ENCODE measurements at regions not wholly inside any gene's neighbourhood (a gene's known extent, or its start where the extent isn't known, plus 50 kb on each side); places are given as distances from the start of the nearest gene placed in this dataset.
"Not testable (repeated sequence)": the region's sequence is repeated elsewhere in the genome, so short reads cannot be mapped to it uniquely, and the experiment has no call there.

DNA sequence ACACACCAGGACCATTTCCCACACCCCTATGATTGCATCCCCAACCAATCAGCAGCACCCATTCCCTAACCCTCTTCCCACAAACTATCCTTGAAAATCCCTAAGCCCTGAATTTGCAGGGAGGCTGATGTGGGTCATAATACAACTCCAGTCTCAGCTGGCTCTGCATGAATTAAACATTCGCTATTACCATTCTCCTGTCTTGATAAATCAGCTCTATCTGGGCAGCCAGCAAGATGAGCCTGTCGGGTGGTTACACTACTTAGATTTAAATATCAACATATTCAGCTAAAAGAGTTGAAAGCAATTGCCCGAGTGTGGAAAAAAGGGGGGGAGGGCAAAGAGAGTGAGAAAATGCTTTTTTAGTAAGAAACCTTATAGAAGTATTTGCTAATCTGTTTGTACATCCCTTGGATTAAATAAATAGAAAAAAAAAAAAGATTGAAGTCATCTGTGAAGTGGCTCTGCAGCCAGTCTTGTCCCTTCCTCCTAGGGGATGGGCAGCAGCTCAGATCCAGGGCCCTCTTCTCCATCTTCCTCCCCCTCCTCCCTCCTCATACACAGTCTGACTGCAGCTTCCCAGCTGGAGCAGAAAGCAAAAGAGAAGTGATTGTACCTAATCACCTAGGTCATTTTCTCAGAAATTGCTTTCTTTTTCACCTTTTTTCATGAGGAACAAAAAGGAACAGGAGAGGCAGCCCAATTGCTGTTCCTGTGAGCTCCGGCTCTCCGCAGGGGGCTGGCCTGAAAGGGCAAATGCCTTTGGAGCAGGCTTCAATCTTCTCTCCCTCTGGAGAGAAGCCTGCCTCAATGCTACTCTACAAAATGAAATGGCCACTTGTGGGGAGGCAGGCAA, 356.6 kb upstream of the SULF2 start:
- Mint-ChIP-seq H3K27me3 (peaks cover 3% of the 10 kb centered on the region), H3K4me1 (no peaks in the 10 kb centered on the region), H3K36me3 (no peaks in the 10 kb centered on the region), H3K27ac (no peak overlapping the region), H3K9me3 (no peaks in the 10 kb centered on the region), H3K4me3 (no peak overlapping the region)

DNA sequence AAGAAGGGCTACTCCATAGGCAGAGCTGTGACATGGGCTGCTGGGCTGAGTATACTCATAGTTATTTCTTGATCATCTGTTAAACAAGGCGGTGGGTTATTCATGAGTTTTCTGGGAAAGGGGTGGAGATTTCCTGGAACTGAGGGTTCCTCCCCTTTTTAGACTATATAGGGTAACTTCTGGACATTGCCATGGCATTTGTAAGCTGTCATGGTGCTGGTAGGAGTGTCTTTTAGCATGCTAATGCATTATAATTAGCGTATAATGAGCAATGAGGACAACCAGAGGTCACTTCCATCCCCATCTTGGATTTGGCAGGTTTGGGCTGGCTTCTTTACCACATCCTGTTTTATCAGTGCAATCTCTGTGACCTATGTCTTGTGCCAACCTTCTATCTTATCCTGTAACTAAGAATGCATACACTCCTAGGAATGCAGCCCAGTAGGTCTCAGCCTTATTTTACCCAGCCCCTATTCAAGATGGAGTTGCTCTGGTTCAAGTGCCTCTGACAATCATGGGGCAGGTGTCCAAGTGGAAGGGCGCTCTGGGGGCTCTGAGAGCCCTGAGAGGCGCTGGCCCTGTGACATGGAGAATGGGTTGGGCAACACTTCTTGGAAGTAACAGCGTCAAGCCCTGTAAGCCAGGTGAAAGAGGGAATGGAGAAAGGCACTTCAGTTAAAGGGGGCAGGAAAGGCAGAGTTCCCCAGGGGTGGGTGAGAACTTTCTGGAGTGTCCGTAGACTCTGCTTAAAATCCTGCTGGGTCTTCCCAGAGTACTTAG, 354.2 kb upstream of the SULF2 start:
- H3K27ac Mint-ChIP-seq = no peak overlapping the region
- peaks cover 3% of the 10 kb centered on the region for H3K27me3 Mint-ChIP-seq
- no peak overlapping the region for H3K4me3 Mint-ChIP-seq
- no peaks in the 10 kb centered on the region for H3K36me3 Mint-ChIP-seq
- H3K4me1 Mint-ChIP-seq = no peaks in the 10 kb centered on the region
- no peaks in the 10 kb centered on the region for H3K9me3 Mint-ChIP-seq

DNA sequence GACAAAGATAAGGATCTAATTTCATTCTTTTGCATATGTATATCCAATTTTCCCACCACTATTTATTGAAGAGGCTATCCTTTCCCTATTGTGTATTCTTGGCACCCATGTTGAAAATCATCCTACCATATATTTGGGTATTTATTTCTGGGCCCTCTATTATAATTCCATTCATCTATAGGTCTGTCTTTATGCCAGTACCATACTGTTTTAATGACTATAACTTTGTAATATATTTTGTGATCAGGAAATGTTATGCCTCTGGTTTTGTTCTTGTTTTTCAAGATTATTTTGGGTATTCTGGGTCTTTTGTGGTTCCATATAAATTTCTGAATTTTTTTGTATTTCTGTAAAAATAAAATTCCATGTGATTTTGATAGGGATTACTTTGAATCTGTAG, 347.6 kb upstream of the SULF2 start:
- Mint-ChIP-seq H3K4me1 (no peaks in the 10 kb centered on the region), H3K27ac (no peak overlapping the region), H3K36me3 (no peaks in the 10 kb centered on the region), H3K27me3 (peaks cover 20% of the 10 kb centered on the region), H3K4me3 (no peak overlapping the region), H3K9me3 (peaks cover 14% of the 10 kb centered on the region)

DNA sequence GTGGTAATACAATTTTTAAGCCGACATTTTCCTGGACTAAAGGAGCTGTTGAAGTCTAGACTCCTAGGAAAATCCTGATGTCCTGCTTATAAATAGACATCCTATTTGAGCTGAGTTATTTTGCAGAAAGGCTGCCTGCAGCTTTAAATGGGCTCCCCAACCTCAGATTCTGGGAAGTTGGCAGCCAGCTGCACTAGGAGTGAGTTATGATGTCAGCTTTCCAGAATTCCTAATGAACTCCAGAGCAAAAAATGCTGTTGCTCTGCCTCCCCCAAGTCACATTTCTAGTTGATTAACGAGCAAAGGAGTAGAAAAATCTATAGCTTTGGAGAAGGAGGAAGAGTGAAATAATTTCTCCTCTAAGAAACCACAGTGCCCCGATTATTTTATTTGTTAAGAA, 346.3 kb upstream of the SULF2 start:
- H3K4me1 Mint-ChIP-seq = no peaks in the 10 kb centered on the region
- no peak overlapping the region for H3K4me3 Mint-ChIP-seq
- H3K9me3 Mint-ChIP-seq = peaks cover 14% of the 10 kb centered on the region
- no peaks in the 10 kb centered on the region for H3K36me3 Mint-ChIP-seq
- no peak overlapping the region for H3K27ac Mint-ChIP-seq
- H3K27me3 Mint-ChIP-seq = peaks cover 22% of the 10 kb centered on the region

DNA sequence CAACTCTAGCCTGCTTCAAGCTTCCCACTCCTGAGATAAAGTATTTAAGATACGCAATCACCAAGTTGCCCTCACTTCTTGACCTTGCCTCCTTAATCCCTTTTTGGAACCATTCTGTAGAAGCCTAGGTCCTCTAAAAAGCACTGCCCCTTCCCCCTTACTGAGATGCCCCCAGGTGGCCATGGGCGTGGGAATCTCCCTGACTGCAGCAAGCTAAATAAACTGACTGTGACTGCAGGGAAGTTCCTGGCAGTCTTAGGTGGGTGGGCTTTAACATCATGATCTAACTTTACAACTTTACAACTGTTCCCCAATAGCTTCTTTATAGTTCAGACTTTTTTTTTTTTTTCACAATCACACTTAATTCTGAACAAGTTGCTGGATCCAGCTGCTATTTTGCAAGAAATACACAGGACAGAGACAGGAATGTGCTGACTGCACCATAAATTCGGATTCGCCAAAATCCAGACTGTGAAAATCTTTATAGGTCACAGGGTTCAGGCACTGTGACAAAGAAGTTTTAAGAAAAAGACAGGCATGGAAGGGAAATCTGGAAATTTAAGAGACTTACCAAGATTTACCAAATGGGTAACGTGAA, 344.2 kb upstream of the SULF2 start:
- no peaks in the 10 kb centered on the region for H3K4me1 Mint-ChIP-seq
- H3K36me3 Mint-ChIP-seq = no peaks in the 10 kb centered on the region
- peaks cover 22% of the 10 kb centered on the region for H3K27me3 Mint-ChIP-seq
- no peak overlapping the region for H3K27ac Mint-ChIP-seq
- peaks cover 14% of the 10 kb centered on the region for H3K9me3 Mint-ChIP-seq
- no peak overlapping the region for H3K4me3 Mint-ChIP-seq

DNA sequence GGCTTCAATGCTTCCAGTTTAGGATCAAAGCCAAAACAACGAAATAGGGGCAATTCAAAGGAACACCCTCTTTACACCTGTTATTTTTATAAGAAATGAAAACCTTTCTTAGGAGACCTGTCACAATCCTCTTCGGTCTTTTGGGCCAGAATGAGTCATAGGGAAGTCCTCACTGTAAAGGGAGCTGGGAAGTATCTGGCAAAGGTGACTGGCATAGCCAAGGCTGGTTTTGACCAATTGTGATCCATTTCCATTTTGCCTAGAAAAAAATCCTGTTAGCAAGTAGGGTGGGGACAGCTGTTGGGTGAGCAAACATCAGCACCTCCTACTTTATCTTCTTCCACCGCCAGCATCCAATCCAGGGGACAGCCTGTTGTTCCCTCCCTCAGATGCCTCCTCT, 343.2 kb upstream of the SULF2 start:
- H3K4me3 Mint-ChIP-seq = no peak overlapping the region
- no peaks in the 10 kb centered on the region for H3K4me1 Mint-ChIP-seq
- H3K27ac Mint-ChIP-seq = no peak overlapping the region
- H3K27me3 Mint-ChIP-seq = peaks cover 19% of the 10 kb centered on the region
- H3K9me3 Mint-ChIP-seq = peaks cover 10% of the 10 kb centered on the region
- no peaks in the 10 kb centered on the region for H3K36me3 Mint-ChIP-seq

DNA sequence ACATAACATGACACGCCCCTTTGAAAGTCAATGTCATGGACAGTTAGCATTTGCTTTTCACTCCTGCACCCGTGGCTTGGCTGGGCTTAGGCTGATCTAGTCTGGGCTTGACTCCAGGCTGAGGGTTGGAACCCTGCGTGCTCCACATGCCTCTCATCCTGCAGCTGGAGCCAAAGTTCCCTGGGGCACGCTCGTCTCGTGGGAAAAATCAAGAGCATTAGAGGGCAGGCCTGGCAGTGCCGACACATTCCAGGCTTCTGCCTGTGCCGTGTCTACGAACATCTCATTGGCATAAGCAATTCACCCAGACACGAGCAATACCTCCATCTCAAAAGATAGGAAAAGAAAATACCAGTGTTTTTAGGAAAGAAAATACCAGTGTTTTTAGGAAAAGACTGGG, 342.7 kb upstream of the SULF2 start:
- peaks cover 16% of the 10 kb centered on the region for H3K27me3 Mint-ChIP-seq
- not testable (repeated sequence) for H3K9me3 Mint-ChIP-seq, H3K27ac Mint-ChIP-seq, H3K4me1 Mint-ChIP-seq, H3K36me3 Mint-ChIP-seq, H3K4me3 Mint-ChIP-seq

DNA sequence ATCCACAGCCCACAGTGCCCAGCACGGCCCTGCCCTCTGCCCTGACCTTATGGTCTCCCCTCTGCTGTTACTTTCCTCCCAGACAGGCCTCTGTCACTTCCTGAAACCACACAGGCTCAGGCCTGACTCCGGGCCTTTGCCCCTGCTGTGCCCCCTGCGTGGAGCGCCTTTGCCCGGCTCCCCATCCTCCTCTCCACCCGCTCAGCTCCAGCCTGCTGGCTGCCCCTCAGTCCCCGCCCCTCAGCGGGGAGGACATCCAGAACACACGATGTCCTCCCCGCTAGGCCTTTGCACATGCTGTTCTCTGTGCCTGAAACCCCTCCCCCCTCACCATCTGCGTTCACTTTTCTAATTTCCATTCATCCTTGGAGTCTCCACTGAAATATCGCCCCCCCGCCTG, 341.9 kb upstream of the SULF2 start:
- peaks cover 11% of the 10 kb centered on the region for H3K27me3 Mint-ChIP-seq
- H3K9me3 Mint-ChIP-seq, H3K36me3 Mint-ChIP-seq, H3K27ac Mint-ChIP-seq, H3K4me3 Mint-ChIP-seq, H3K4me1 Mint-ChIP-seq: not testable (repeated sequence)

DNA sequence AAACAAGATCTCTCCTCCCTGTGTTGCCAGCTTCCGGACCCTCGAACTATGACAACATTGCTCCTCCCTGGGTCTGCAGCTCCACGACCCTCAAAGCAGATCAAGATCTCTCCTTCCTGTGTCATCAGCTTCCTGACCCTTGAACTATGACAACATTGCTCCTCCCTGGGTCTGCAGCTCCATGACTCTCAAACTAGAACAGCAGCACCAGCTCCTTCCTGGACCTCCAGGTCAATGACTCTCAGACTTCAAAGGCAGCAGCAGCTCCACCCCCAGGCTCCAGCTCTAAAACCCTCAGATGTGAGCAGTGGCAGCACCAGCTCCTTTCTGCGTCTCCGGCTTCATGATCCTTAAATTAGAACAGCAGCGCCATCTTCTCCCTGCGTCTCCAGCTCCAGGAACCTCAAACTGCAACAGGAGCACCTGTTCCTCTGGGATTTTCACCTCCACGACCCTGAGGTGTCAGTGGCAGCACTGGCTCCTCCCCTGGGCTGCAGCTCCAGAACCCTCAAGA, 341.0 kb upstream of the SULF2 start:
- Mint-ChIP-seq H3K4me3 (no peak overlapping the region), H3K27me3 (peaks cover 11% of the 10 kb centered on the region), H3K27ac (no peak overlapping the region), H3K36me3 (no peaks in the 10 kb centered on the region), H3K9me3 (no peaks in the 10 kb centered on the region), H3K4me1 (no peaks in the 10 kb centered on the region)

DNA sequence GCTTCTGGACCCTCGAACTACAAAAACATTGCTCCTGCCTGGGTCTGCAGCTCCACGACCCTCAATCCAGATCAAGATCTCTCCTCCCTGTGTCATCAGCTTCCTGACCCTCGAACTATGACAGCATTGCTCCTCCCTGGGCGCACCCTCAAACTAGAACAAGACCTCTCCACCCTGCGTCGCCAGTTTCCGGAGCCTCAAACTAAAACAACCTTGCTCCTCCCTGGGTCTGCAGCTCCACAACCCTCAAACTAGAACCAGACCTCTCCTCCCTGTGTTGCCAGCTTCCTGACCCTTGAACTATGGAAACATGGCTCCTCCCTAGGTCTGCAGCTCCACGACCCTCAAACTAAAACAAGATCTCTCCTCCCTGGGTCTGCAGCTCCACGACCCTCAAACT, 339.7 kb upstream of the SULF2 start:
- no peak overlapping the region for H3K27ac Mint-ChIP-seq
- no peak overlapping the region for H3K4me3 Mint-ChIP-seq
- peaks cover 8% of the 10 kb centered on the region for H3K27me3 Mint-ChIP-seq
- no peaks in the 10 kb centered on the region for H3K4me1 Mint-ChIP-seq
- H3K9me3 Mint-ChIP-seq = no peaks in the 10 kb centered on the region
- no peaks in the 10 kb centered on the region for H3K36me3 Mint-ChIP-seq

DNA sequence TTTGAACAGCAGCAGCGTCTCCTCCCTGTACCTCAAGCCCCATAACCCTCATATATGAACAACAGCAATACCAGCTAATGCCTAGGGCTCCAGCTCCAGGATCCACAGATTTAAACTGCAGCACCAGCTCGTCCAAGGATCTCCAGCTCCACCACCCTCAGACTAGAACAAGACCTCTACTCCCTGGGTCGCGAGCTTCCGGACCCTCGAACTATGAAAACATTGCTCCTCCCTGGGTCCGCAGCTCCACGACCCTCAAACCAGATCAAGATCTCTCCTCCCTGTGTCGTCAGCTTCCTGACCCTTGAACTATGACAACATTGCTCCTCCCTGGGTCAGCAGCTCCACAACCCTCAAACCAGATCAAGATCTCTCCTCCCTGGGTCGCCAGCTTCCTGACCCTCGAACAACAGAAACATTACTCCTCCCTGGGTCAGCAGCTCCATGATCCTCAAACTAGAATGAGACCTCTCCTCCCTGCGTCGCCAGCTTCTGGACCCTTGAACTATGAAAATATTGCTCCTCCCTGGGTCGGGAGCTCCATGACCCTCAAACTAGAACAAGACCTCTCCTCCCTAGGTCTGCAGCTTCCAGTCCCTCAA, 339.0 kb upstream of the SULF2 start:
- Mint-ChIP-seq H3K27ac (no peak overlapping the region), H3K4me1 (no peaks in the 10 kb centered on the region), H3K9me3 (no peaks in the 10 kb centered on the region), H3K27me3 (peaks cover 4% of the 10 kb centered on the region), H3K4me3 (no peak overlapping the region), H3K36me3 (no peaks in the 10 kb centered on the region)

DNA sequence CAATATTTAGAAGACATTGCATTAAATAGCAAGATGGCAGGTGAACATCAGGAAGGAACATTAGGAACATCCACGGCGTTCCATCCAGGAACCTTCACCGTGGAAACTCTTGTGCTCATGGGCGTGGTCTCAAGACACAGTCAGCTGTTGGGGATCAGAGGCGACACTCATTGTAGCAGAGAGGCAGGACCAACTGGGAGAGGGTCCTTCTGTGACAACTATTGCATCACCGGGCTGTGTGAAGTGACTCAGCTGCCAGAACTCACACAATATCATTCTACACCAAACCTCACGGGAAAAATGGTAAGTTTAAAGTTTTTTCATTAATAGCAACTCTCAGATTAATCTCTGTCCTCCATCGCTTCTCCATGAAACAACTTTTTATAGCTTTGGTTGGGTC, 334.8 kb upstream of the SULF2 start:
- no peaks in the 10 kb centered on the region for H3K9me3 Mint-ChIP-seq
- no peak overlapping the region for H3K4me3 Mint-ChIP-seq
- no peak overlapping the region for H3K27ac Mint-ChIP-seq
- no peaks in the 10 kb centered on the region for H3K36me3 Mint-ChIP-seq
- peaks cover 10% of the 10 kb centered on the region for H3K27me3 Mint-ChIP-seq
- no peaks in the 10 kb centered on the region for H3K4me1 Mint-ChIP-seq

DNA sequence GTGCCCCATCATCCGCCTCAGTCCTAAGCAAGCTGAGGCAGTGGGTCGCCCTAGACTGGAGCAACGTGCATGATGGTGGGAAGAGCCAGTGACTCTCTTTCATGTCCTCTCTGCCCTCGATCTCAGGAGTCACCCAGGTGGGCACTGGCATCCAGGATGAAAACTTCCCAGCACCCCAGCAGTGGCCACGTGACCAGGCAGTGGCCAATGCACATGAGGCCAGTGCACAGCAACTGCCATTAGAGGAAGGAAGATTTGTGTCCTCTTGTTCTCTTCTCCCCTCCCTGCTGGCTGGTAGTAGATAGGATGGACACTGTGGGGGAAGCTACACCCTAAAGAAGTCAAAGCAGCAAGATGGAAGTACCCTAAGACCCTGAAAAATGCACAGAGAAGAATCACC, 334.1 kb upstream of the SULF2 start:
- not testable (repeated sequence) for H3K4me3 Mint-ChIP-seq, H3K36me3 Mint-ChIP-seq, H3K27ac Mint-ChIP-seq, H3K4me1 Mint-ChIP-seq, H3K9me3 Mint-ChIP-seq
- peaks cover 14% of the 10 kb centered on the region for H3K27me3 Mint-ChIP-seq

DNA sequence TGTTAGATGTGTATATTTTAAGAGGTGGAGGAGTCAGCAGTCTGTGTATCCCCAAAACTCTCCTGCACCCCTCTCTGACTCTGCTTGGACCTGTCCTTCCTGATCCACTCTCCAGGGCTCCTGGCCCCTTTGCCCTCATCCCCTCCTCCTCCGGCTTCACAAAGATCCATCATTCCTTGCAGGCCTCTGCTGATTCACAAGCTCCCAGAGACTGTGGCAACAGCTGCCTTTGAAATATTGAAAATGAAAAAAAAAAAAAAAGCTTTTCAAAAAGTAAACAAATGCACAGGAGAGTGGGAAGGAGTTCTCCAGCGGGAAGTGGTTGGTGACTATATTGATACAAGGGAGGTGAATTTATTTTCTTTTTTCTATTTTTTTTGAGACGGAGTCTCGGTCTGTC, 330.2 kb upstream of the SULF2 start:
- no peak overlapping the region for H3K4me3 Mint-ChIP-seq
- no peaks in the 10 kb centered on the region for H3K36me3 Mint-ChIP-seq
- H3K4me1 Mint-ChIP-seq = no peaks in the 10 kb centered on the region
- H3K9me3 Mint-ChIP-seq = no peaks in the 10 kb centered on the region
- H3K27me3 Mint-ChIP-seq = peaks cover 15% of the 10 kb centered on the region
- no peak overlapping the region for H3K27ac Mint-ChIP-seq

DNA sequence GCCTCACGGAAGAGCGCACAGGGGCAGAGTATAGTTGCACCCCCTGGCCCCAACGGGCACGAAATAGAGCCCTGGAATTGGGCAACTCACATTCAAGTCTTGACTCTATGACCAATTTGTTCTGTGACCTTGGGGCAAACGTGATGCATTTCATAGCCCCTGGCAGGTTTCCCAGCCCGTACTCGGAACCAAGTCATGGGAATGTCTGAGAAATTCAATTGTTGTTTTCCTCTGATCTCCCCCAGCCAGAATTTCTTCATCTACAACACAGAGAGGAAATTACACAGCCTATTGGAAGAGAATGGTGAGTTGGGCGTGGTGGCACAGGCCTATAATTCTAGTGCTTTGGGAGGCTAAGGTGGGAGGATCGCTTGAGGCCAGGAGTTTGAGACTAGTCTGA, 322.3 kb upstream of the SULF2 start:
- Mint-ChIP-seq H3K4me1 (no peaks in the 10 kb centered on the region), H3K27ac (no peak overlapping the region), H3K9me3 (no peaks in the 10 kb centered on the region), H3K4me3 (no peak overlapping the region), H3K36me3 (no peaks in the 10 kb centered on the region), H3K27me3 (peaks cover 4% of the 10 kb centered on the region)

DNA sequence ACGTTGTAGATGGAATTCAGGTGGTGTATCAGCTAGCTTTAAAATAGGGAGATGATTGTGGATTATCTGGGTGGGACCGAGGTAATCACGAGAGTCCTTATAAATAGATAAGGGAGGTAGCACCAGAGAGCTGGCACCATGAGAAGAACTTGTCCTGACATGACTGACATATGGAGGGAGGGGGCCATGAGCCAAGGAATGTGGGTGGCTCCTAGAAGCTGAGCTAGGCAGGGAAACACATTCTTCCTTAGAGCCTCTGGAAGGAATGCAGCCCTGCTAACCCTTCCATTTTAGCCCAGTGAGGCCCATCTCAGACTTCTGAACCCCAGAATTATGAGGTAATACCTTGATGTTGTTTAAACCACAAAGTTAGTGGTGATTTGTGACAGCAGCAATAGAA, 321.1 kb upstream of the SULF2 start:
- no peaks in the 10 kb centered on the region for H3K4me1 Mint-ChIP-seq
- H3K27me3 Mint-ChIP-seq = peaks cover 2% of the 10 kb centered on the region
- no peaks in the 10 kb centered on the region for H3K36me3 Mint-ChIP-seq
- no peaks in the 10 kb centered on the region for H3K9me3 Mint-ChIP-seq
- no peak overlapping the region for H3K27ac Mint-ChIP-seq
- H3K4me3 Mint-ChIP-seq = no peak overlapping the region

Measured in activated naive CD4-positive, alpha-beta T cell treated with anti-CD3 and anti-CD28 coated beads, Interleukin-2, amount 50 U/mL, for 24 hours (primary cell).